ENCODE measurements at regions not wholly inside any gene's neighbourhood (a gene's known extent, or its start where the extent isn't known, plus 50 kb on each side); places are given as distances from the start of the nearest gene placed in this dataset.

DNA sequence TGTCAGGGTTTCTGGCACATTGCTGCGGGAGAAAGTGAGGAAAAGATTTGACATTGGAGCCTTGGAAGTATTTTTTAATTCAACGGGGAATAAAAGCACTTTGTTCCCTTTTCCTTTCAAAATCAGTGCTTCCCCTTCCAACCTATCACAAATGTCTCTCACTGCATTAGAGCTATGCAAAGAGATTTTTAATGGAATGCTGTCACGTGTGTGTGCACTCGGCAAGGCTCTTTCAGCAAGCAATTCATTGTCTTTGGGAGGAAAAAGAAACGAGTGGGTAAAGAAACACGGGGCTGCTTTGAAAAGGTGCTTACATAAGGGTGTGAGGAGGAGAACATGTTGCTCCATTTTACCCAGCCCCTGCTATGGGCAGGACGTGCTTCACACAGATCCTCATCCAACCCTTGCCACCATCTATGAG lies 490.4 kb upstream of the PROK2 start (continued):
- TF ChIP-seq, protein P1, sequence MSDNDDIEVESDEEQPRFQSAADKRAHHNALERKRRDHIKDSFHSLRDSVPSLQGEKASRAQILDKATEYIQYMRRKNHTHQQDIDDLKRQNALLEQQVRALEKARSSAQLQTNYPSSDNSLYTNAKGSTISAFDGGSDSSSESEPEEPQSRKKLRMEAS (IDR thresholded peaks at IDR 0.05): no peak

Measured in H1 (cell line).